ENCODE measurements at regions not wholly inside any gene's neighbourhood (a gene's known extent, or its start where the extent isn't known, plus 50 kb on each side); places are given as distances from the start of the nearest gene placed in this dataset.

GRCh38 chr22:48745842-48746788, 1081.6 kb downstream of the BRD1 start:
- no peak for TF ChIP-seq CTCF (conservative IDR thresholded peaks at IDR 0.05)
- H3K27ac ChIP-seq, result no peak overlapping the region

- no peak overlapping the region for H3K27ac ChIP-seq
- TF ChIP-seq CTCF (conservative IDR thresholded peaks at IDR 0.05), result no peak
Observed at GRCh38 chr22:48744967-48745841, 1082.5 kb downstream of the BRD1 start.

GRCh38 chr22:48744283-48744641, 1083.4 kb downstream of the BRD1 start:
- H3K27ac ChIP-seq, result no peak overlapping the region
- no peak for TF ChIP-seq CTCF (conservative IDR thresholded peaks at IDR 0.05)

DNA sequence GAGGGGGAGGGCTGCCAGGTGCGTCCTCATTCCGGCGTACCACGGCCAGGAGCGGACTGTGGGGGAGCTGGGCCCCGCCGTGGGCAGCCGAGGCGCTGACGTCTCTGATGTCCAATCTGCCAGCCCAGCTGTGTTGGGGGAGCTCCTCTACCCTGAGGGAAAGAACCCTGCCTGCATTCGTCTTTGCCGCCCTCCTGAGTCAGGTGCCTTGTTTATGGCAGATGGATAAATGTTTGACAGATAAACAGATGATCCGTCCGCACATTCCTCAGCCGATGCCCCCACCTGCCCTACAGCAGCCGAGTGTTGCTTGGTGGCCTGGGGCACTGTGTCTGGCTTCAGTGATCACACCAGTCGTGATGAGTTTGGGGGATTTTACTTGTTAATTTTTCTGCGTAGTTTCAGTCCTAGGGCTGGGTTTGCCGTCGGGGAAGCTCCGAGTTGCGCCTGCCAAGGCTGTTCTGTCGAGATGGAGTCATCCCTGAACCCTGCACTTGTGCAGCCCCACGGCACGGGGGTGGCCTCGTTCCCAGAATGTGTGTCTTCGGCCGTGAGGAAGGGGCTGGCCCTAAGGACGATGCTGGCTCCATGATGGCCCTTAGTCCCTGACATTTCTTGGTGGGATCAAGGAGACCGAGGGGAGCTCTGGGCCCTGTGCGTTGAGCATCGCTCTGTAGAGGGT, 1083.9 kb downstream of the BRD1 start:
- H3K27ac ChIP-seq, result no peak overlapping the region
- TF ChIP-seq CTCF (conservative IDR thresholded peaks at IDR 0.05), result no peak

DNA sequence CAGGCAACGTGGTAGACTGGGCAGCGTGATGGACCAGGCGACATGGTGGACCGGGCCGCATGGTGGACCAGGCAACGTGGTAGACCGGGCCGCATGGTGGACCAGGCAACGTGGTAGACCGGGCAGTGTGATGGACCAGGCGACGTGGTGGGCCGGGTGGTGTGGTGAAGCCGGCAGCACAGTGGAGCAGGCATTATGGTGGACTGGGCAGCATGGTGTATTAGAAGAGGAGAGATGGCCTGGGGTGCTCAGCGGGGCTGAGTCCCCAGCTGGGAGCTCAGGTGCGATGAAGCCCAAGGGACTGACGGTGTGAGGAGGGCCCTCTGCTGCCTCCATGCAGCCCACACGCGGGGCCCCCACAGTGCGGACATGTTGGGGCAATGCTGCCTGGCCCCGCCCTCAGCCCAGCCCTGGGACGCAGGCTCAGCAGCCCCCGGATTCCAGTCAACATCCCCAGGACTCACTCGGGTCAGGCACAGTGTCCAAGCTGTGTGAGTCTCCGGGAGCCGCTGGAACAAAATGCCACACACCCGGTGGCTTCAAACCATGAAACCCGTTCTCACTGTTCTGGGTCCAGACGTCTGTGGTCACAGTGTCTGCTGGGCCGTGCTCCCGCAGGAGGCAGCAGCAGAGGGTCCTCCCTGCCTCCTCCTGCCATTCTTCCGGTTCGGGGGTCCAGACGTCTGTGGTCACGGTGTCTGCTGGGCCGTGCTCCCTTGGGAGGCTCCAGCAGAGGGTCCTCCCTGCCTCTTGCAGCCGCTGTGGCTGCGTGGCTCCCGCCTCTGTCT, 1084.9 kb downstream of the BRD1 start:
- H3K27ac ChIP-seq, result no peak overlapping the region
- no peak for TF ChIP-seq CTCF (conservative IDR thresholded peaks at IDR 0.05)

DNA sequence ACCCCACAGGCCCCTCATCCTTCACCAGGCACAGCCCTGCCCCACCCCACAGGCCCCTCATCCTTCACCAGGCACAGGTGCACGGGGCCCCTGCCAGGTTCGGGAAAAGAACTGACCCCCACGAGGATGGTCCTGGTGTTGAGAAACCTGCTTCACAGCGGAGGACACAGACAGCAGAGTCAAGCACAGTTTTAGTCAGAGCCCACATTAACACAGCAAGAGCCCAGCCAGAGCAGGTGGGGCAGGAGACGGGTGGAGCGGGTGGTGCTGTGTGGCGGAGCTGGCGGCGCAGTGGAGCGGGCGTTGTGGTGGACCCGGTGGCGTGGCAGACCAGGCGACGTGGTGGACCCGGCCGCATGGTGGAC, 1085.5 kb downstream of the BRD1 start:
- no peak for TF ChIP-seq CTCF (conservative IDR thresholded peaks at IDR 0.05)
- no peak overlapping the region for H3K27ac ChIP-seq

All from VCaP (cell line).